Left forelimb (tissue), 1 donor: ENCODE measurements at regions not wholly inside any gene's neighbourhood (a gene's known extent, or its start where the extent isn't known, plus 50 kb on each side); places are given as distances from the start of the nearest gene placed in this dataset.

Experiments
- DNase-seq: peaks from one replicate; pipeline ENCODE4 v3.0.0-alpha.2; 2018; ENCODE audit warnings: low spot score

DNA sequence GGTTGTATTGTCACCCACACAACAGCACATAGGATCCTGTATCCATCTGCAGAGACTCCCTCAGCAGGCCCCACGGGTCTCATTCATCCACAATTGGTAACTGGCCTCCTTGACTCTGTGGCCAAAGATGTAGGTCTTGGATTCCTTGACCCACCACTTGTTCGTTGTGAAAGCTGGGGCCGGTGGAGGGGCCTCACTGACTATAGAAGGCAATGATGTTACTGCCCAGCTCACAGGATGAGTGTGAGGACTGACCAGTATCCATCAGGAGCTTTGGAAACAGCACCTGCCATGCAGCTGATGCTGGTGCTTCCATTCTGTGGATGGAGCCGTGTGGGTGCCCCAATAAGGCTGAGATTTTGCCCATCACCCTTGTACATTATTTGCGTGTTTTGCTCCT is 615.7 kb downstream of the BRD1 start:
- DNase-seq = peak; percentile 45

DNA sequence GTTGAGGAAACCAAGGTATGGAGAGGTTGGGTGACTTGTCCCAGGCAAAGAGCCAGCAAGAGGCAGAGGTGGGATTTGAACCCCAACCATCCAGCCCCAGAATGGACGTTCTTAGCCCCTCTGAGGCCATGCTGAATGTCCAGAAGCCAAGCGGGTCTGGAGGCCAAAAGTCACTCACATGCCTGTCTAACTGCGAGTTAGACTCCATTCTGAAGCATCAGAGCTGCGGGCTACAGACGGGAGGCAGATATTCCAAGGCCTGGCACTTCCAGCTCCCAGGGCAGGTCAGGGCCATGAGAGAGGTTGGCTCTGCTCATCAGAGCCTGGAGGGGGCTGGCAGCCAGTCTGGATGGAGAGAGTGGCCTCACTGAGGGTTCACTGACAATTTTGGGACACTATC is 616.5 kb downstream of the BRD1 start:
- peak; percentile 1 for DNase-seq

DNA sequence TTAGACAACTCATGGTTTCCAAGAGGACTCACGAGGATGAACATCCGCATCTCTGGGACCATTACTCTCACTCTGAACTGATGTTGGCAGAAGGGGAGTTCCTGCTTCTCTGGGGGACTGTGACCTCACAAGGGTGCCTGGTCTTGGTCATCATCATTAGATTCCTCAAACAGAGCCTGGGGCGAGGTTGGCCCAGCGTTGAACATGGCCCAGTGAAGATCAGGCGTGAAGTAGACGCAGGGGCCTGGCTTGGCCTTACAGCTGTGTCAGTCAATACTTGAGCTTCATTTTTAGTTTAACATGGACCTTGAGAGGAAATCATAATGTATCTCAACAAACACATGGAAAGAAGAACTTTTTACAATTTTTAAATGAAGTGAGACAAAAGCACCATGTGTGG is 617.1 kb downstream of the BRD1 start:
- DNase-seq = peak; percentile 33

DNA sequence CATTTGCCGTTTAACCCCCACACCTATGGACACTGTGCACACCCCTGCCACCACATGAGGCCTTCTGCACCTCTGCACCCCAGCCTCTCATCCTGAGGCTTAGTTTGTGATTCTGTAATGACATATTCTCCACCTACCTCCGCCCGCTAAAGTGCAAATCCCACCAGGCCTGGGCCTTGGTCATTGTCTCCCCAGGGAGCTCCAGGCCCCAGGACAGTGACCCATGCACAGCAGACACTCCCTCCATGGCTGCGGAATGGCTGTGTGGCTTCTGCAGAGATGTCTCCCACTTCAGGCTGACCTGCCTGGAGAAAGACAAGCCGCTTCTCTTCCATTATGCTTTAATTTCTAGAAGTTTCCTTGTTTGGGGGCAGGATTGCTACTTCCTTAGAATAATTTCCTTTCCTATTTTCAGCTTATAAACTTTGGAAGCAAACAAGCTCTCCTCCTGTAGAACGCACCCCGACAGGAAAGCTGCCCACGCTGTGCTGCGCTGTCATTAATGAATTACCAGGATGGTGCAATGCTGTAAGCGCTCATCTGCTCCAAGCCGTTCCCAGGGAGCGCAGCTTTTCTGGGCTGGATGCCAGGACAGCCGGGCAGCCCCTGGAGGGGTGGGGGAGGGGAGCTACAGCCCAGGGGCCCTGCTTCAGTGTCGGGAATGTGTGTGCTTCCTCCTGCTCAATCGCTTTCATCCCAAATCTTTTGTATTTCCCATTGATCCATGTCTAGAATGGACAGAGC is 618.0 kb downstream of the BRD1 start:
- peak; percentile 58 for DNase-seq

DNA sequence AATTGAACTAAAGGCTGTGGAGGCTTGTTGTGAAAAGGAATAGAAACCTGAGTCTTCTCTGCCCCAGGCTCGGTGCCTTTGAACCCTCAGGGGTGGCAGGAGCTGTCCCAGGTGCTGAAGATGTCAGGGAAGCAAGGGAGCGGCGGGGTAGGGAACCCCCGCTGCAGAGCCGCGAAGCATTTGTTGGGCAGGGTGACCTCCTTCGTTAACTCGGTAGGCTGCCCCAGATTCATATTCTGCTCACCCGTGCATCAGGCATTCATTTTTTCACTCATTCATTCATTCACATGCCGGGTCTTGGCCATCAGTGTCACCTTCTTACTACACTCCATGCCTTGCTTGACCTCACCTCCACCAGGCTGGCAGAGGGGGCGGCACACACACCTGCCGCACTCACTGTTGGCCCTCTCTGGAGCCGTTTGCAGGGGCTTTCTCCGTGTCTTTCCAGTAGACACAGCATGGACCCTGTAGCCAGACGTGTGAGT is 618.9 kb downstream of the BRD1 start:
- DNase-seq = peak; percentile 50

DNA sequence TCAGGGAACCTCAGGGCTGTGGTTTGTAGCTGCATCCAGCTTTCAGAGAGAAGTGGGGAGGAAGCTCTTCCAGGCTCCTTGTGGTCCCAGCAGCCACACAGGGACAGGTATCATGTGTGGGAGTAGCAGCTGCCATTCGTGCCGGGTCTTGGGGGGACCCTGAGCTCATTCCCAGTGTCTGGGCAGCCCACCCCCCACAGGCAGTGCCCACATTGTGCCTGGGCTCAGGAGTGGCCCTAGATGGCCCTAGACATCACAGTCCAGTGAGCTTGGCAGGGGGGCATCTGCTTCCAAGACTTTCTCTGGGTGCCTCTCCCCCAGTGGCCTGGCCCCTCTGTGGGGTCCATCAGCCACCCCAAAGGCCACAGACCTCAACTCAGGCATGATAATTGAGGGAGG is 619.7 kb downstream of the BRD1 start:
- DNase-seq = peak; percentile 23

DNA sequence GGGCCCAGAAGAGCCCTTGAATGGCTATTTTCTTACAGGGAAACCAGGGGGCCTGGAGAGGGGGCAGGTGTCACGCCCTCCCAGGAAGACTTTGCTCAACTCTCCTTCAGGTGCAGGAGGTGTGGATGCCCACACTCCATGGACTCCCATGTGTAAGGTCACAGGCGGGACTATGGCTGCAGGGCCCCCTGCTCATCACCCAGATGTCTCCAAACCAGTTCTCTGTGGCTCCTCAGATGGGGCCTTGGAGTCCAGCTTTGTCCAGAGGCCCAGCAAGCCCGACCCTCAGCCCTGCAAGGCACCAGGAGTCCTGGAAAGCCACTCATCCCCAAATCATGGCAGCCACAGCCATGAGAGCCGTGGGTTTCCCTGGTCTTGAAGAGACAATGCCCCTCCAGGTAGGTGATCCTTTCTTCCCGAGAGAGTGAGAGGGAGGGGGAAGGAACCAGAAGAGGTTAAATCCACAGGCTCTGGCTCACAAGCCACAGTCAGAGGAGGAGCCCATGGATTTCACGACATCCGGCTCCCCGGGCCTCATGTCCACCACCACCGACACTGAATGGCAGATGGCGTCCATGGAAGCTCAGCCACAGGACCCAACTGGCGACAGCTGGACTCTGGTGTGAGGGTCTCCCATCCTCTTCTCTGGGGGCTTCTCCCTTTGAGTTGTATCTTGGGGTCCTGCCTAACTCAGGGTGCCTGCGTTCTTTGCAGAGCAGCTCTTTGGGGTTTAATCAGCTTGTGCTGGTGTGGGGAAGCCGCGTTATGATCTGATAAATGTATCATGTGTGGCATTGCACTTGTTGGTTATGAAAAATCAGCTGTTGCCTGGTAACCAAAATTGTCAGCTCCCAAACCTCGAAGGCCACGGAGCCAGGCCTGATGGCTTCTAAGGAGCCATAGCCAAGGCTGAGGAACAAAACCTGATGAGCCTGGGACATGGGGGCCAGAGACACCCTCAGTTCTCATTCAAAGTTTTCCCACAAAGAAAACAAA is 620.4 kb downstream of the BRD1 start:
- peak; percentile 44 for DNase-seq

DNA sequence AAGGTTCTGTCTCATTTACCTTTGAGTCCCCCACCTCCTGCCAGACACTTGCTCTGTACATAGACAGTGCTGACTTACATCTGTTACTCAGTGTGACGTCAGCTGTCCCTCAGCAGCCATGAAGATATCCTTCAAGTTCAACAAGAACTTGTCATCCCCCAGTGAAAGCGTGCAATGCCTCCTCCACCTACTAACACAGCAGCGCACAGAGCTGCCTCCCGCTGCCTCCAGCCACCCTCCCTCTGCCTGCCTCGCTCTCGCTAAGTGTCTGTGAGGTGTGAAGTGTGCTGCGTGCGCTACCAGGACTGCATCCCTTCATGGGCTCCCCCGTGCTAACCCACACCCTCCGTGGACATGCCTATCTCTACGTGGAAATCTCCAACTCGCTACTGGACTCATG is 621.4 kb downstream of the BRD1 start:
- DNase-seq = peak; percentile 30

DNA sequence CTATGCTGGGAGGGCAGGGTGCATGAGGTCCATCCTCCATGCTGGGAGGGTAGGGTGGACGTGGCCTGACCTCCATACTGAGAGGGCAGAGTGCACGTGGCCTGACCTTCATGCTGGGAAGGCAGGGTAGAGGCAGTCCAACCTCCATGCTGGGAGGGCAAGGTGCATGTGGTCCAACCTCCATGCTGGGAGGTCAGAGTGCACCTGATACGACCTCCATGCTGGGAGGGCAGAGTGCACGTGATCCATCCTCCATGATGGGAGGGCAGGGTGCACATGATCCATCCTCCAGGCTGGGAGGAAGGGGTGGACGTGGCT is 622.2 kb downstream of the BRD1 start:
- DNase-seq = no peak

DNA sequence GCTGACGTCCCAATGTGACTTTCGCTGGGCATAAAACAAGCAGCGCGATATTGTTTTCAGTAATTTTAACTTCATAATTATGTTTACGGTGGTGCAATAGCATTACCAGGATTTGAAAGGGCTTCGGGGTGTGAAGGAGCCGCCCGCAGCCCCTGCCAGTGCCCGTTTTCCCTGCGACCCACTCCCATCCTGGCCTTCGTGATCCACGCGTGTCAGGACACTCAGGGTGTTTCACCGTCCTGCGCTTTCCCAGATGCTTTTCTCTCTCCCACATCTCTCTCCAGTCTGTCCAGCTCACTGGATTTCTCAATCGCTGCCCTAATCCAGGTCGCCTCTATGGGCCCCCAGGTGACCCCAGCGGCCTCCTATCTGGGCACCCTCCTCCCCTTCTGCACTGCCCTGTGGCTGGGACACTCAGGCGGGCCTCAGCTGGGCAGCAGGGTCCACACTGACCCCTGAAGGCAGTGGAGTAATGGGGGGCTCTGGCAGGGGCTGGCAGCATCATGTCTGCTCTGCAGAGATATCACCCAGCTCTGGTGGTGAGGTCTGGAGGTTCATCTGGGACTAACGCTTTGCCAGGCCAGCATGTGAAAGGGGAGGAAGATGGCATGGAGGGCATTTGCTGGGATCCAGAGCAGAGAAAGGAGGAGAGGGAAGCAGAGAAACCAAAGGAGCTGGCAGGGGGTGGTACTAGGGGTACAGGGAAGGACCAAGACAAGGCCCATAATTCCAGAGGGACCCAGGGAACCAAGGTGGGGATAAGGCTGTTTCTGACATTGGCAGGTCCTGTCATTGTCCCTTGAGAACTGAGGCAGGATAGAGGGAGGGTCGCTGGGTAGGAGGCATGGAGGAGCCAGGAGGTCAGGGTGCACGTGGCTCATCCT is 622.8 kb downstream of the BRD1 start:
- peak; percentile 52 for DNase-seq

DNA sequence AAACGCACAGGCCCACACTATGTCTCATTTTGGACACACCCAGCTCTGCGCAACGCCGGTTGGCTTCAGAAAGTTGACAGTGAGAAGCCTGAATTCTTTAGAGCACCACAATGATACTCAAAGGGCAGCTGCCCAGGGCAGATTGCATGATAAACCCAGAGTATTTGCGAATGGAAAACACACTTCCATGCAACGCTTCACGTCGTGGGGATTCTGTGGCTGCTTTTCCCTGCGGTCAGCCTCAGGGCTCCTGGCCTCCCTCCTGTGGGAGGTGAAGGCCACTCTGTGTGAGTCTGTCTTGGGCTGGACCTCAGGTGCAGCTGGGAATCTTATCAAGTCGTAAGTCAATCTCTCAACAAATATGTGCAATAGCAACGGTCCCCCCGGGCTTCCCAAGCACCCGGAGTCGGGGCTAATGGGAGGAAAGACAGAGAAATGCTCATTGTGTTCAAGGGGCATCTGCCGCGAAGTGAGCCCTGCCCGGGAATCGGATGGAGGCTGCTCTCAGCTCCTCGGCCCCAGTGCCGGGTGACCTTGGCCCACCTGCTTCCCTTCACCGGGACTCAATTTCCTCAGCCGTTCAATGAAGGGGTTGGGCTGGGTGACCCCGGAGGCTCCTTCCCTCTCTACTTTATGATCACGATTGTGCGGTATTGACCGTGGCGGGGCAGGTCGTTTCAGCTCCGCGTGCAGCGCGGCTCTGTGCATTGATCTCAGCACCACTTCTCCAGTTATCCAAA is 623.6 kb downstream of the BRD1 start:
- peak; percentile 33 for DNase-seq

DNA sequence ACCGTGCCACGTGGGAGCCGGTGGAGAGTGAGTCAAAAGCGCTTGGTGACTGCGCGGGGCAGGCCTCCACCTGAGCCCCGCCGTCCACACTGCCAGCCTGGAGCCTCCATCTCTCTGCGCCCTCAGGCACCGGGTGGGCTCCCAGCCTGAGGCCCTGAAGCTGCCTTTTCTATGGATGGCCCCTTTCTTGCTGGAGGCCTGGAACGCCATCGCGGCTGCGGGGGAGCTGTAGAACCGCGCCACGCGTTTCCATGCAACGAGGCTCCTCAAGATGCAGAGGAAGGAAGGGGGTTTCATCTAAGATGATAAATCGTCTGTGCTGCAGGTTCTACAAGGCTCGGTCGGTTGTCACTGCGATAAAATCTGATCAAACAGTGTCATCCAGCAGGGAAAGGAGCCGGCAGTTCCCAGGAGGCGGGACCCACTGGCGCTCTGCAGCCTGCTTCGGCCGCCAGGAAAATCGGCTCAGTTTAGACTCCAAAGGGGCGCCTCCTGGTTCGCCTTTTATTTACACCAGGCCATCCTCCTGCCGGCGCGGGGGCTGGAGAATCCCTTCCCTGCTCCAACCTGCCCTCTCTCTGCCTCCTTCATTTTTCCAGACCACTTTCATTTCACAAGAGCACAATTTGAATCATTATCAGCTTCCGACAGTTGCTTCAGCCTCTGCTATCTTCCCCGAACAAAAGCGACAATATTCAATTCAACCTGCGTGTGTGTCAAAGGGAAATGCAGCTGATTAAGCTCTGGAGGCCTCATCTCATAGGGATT is 624.4 kb downstream of the BRD1 start:
- DNase-seq = peak; percentile 38

DNA sequence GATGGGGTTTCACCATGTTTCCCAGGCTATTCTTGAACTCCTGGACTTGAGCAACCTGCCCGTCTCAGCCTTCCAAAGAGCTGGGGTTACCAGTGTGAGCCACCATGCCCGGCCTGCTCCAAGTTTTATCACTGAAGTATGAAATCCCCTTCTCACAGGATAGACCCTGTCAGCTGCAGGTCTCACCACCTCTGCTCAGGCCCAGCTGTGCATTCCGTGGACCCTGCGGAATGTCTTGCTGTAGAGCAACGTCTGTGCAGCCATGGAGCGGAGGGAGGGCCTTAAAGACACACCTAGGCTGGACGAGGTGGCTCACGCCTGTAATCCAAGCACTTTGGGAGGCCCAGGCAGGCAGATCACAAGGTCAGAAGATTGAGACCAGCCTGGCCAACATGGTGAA is 625.4 kb downstream of the BRD1 start:
- peak; percentile 54 for DNase-seq

DNA sequence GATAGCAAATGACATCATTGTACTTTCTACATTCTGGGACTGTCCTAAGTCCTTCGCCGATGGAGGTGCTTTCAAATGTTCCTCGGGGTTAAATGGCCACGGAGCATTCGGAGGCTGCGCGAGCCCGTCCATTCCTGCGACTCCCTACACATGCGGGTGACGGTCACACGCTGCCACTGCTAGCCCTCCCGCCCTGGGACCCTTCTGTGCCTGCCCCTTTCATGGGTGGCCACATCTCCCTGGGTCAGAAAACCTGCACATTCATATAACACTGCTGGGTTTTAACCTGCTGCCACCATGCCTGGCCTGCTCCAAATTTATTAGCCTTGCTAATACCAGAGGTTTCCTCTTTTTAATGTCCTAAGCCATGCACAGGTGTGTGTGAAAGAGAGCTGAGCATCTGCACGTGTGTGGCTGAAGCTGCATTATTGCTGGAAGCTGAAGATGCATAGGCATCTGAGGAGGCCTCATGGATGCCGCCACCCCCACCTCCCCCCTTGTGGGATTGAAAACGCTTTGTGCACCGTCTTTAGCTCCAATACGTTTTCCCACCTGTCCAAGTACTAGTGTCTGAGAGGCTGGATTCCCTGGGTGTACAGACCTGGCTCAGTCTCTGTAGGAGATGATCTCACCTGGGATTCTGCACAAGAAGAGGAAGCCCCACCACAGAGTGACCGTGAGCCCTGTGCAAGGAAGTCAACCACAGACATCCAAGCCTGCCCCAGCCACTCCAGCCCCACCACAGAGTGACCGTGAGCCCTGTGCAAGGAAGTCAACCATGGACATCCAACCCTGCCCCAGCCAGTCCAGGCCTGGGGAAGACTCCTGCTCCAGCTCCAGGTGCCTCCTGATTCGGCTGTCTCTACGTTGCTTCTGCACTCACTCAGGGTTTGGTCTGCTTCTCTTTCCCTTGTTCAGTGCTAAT is 626.4 kb downstream of the BRD1 start:
- peak; percentile 22 for DNase-seq

DNA sequence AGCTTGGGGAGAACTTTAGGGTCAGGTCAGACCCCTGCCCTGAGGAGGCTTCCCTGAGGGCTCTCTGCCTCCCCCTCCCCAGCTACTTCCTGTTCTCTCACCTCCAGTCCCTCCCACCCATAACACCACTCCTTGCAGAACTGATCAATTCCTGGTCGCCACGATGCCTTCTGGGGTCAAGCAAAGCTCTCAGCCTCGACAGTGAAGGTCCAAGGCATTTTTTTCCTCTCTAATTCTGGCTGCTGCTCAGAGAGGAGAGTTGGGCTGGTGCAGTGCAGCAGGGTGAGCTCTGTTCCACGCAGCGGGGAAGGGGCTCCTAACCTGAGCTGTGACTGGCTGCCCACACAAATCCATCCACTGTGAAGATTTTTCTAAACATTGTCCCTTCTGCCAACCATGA is 628.4 kb downstream of the BRD1 start:
- DNase-seq = peak; percentile 55

DNA sequence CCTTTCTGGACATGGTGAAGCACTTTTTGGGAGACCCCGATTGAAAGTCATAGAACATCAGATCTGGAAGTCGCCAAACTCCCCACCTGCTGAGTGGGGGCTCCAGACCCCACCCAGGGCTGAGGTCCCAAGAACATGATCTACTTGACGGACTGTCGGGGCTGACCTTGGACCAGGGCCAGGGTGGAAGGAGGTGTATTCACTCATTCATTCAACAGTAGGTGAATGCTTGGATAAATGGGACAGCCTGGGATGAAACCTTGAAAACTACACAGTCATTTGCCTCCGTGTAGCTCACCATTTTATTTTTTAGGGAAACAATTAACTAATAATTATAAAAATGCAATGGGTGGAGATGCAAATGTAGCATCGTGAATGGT is 629.0 kb downstream of the BRD1 start:
- DNase-seq = no peak

DNA sequence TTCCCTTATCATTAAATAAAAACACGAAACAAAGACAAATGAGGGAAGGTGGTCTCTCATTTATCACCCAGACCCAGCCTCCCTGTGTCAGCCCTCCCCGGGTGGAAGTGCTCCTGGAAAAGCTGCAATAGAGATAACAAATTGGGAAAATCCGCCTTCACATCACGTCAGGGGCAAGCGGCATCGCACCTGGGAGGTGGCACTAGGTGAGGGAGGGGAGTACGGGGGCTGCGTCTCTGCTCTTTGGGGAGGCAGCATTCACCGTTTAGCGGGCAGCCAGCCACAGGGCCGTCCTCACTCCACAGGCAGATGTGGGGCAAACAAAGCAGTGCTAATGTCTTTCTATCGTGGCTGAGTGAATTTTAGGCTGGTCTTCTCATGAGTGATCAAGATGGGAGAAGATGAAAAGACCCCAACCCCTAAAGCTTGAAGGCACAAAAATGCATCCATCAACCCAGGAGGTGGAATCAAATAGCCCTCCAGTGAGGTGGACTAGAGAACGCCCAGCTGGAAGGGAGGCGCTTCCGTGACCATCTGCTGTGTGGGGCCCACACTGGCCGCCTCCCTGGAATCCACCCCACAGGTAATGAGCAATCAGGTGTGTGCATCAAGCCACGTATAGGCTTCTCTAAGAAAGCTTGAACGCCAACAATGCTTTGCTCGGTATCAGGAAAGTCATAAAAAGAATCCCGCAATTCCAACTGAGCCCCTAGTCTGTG is 629.5 kb downstream of the BRD1 start:
- DNase-seq = peak; percentile 25

DNA sequence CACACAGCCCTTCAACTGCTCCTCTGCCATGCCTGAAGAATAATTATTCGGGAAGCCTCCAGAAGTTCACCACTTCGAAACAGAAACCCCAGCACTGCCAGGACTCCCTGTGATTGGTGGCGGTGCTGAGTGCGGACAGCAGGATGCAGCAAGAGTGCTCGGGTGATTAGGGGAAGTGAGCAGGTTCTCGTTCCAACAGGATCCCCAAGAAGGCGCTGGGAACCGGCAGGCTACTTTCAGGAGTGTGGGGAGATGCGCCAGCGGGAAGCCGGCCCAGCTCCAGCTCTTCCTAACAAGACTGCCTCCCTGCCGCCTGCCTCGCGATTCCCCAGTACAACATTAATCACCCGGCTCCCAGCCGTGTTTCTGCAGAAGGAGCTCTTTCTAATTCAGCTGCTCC is 630.2 kb downstream of the BRD1 start:
- peak; percentile 60 for DNase-seq

DNA sequence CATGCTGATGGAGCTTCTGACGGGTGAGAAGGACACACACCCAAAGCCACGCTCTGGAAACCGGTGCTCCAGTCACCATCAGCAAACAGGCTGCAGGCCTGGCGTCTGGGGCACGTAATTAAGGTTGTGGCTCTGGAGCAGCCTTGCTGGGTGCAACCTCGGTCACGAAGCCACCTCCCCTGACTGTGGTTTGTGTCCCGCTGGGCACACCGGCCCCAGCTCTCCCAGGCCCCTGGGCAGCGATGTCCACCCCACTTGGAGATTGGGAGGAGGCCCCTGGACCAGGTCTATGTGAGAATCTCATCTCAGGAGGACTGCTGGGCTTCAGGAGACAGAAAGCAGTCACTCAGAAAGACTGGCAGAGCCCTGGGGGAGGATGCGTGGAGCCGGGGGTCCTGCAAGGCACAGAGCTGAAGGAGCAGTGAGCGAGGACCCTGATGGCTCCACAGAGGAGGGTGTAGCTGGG is 631.6 kb downstream of the BRD1 start:
- no peak for DNase-seq
